ENCODE measurements at regions not wholly inside any gene's neighbourhood (a gene's known extent, or its start where the extent isn't known, plus 50 kb on each side); places are given as distances from the start of the nearest gene placed in this dataset.

- Histone ChIP-seq H3K4me1 (ENCODE audit: insufficient read depth) (no peaks in the 10 kb centered on the region), H4K20me1 (replicated peaks; ENCODE audit: insufficient read depth) (no peaks in the 10 kb centered on the region), H3K4me3 (no peak overlapping the region), H3K79me2 (replicated peaks; ENCODE audit: insufficient read depth) (no peaks in the 10 kb centered on the region), H3K27me3 (ENCODE audit: insufficient read depth) (no peaks in the 10 kb centered on the region), H3F3A (replicated peaks; ENCODE audit: low read depth) (no peaks in the 10 kb centered on the region), H3K4me2 (no peak overlapping the region), H3K9me2 (ENCODE audit: insufficient read depth) (no peaks in the 10 kb centered on the region), H3K36me3 (ENCODE audit: insufficient read depth) (no peaks in the 10 kb centered on the region), H3K27ac (ENCODE audit: low read depth) (no peak overlapping the region), H2AFZ (no peak overlapping the region)
- DNase-seq (ENCODE audit: low spot score) (no peak), ATAC-seq (no peak)
- TF ChIP-seq EZH2 (IDR thresholded peaks at IDR 0.05; ENCODE audit: low read depth, unreplicated experiment) (no peak), STAT1 (IDR thresholded peaks at IDR 0.05; ENCODE audit: unreplicated experiment) (no peak), POLR2AphosphoS5 (IDR thresholded peaks at IDR 0.05; ENCODE audit: low read depth) (no peak), CREB1 (CRISPR knock-in tag; IDR thresholded peaks at IDR 0.05; ENCODE audit: low read depth) (no peak), ZNF462 (CRISPR knock-in tag; IDR thresholded peaks at IDR 0.05) (no peak), ETS1 (IDR thresholded peaks at IDR 0.05) (no peak), ZNF331 (CRISPR knock-in tag; IDR thresholded peaks at IDR 0.05; ENCODE audit: low read depth) (no peak), JUNB (IDR thresholded peaks at IDR 0.05; ENCODE audit: unreplicated experiment) (no peak), ZNF114 (CRISPR knock-in tag; IDR thresholded peaks at IDR 0.05) (no peak), REST (IDR thresholded peaks at IDR 0.05; ENCODE audit: unreplicated experiment) (no peak), NANOG (IDR thresholded peaks at IDR 0.05; ENCODE audit: borderline replicate concordance) (no peak), EZH2phosphoT487 (IDR thresholded peaks at IDR 0.05; ENCODE audit: unreplicated experiment) (no peak)
- TF ChIP-seq, protein P1, sequence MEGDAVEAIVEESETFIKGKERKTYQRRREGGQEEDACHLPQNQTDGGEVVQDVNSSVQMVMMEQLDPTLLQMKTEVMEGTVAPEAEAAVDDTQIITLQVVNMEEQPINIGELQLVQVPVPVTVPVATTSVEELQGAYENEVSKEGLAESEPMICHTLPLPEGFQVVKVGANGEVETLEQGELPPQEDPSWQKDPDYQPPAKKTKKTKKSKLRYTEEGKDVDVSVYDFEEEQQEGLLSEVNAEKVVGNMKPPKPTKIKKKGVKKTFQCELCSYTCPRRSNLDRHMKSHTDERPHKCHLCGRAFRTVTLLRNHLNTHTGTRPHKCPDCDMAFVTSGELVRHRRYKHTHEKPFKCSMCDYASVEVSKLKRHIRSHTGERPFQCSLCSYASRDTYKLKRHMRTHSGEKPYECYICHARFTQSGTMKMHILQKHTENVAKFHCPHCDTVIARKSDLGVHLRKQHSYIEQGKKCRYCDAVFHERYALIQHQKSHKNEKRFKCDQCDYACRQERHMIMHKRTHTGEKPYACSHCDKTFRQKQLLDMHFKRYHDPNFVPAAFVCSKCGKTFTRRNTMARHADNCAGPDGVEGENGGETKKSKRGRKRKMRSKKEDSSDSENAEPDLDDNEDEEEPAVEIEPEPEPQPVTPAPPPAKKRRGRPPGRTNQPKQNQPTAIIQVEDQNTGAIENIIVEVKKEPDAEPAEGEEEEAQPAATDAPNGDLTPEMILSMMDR (conservative IDR thresholded peaks at IDR 0.05; ENCODE audit: low read depth in 2 of 2), result no peak
- no peak overlapping the region for H3K4me3 Mint-ChIP-seq
- H3K9me3 Mint-ChIP-seq, result peaks cover 95% of the 10 kb centered on the region
- no peaks in the 10 kb centered on the region for H3K4me1 Mint-ChIP-seq
- H3K27me3 Mint-ChIP-seq (ENCODE audit: insufficient read depth, low read depth, poor library complexity), result no peaks in the 10 kb centered on the region
- H3K27ac Mint-ChIP-seq, result no peak overlapping the region
- H3K36me3 Mint-ChIP-seq (ENCODE audit: low read depth), result peaks cover 42% of the 10 kb centered on the region
These were observed 1228.2 kb upstream of the TMEM132C start for GRCh38 chr12:127038761-127039160.
